ENCODE measurements at regions not wholly inside any gene's neighbourhood (a gene's known extent, or its start where the extent isn't known, plus 50 kb on each side); places are given as distances from the start of the nearest gene placed in this dataset.

DNA sequence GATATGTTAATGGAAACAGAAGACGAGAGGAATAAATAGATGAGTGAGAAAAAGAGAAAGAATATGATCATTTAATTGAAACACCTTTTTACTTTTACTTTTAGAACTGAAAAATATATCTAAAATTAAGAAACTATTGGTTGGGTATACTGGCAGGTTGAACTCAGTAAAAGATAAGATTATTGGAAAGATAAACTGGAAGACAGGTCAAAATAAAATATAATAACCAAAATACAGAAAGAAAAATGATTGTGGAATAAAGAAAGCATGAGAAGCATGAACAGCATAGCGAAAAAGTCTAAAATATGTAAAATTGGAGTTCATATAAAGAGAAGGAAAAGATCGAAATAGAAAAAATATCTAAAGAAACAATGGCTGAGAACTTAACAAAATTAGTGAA lies 242.2 kb upstream of the MIR17HG start:
- TF ChIP-seq POLR2A (IDR thresholded peaks at IDR 0.05) = no peak
- no peak for TF ChIP-seq CTCF (IDR thresholded peaks at IDR 0.05)
- TF ChIP-seq POLR2AphosphoS5 (IDR thresholded peaks at IDR 0.05) = no peak
- TF ChIP-seq EP300 (IDR thresholded peaks at IDR 0.05; ENCODE audit: low read depth) = no peak
